Brain microvascular endothelial cell (primary cell): ENCODE measurements at regions not wholly inside any gene's neighbourhood (a gene's known extent, or its start where the extent isn't known, plus 50 kb on each side); places are given as distances from the start of the nearest gene placed in this dataset.

ENCODE experiments used
- DNase-seq: peaks from one replicate; pipeline ENCODE4 v3.0.0-alpha.2; 2020
- H3K27ac ChIP-seq: fragments of 250-450 bp; sonication (Bioruptor Pico); 2 replicates; pipeline ENCODE4 v1.5.1; 2020; ENCODE audit warnings: mild to moderate bottlenecking, moderate library complexity
- H3K27me3 ChIP-seq: fragments of 250-450 bp; sonication (Bioruptor Pico); replicated peaks from 2 replicates; pipeline ENCODE4 v1.5.1; 2020; ENCODE audit warnings: mild to moderate bottlenecking
- H3K36me3 ChIP-seq: fragments of 250-450 bp; sonication (Bioruptor Pico); replicated peaks from 2 replicates; pipeline ENCODE4 v1.5.1; 2020; ENCODE audit warnings: mild to moderate bottlenecking
- H3K4me3 ChIP-seq: 2 replicates; pipeline ENCODE4 v1.5.1; 2011; ENCODE audit warnings: low read depth, mild to moderate bottlenecking, control low read depth, low read length, moderate library complexity
- CTCF ChIP-seq: IDR thresholded peaks from 2 replicates; pipeline ENCODE4 v1.5.1; 2011; ENCODE audit warnings: low read depth, mild to moderate bottlenecking, moderate library complexity, low read length, control low read depth, inconsistent platforms; ENCODE audit errors: missing control alignments
- in situ Hi-C: cut with HindIII; loops from 2 replicates; pipeline ENCODE4 v1.10.0; 2017; ENCODE audit warnings: low sequenced_read_pairs, low pct_ligation_motif_present

- H3K36me3 ChIP-seq, result no peaks in the 10 kb centered on the region
- no peak for DNase-seq
- H3K27me3 ChIP-seq, result no peaks in the 10 kb centered on the region
- H3K27ac ChIP-seq, result no peak overlapping the region
- in situ Hi-C loops, result no loop called here
- no peak for TF ChIP-seq CTCF
- no peak overlapping the region for H3K4me3 ChIP-seq
These were observed 459.9 kb upstream of the EEF2KMT start for GRCh38 chr16:5557448-5557847.

GRCh38 chr16:5556158-5556810 lies 458.7 kb upstream of the EEF2KMT start:
- Histone ChIP-seq H3K27me3 (no peaks in the 10 kb centered on the region), H3K4me3 (no peak overlapping the region), H3K36me3 (no peaks in the 10 kb centered on the region), H3K27ac (no peak overlapping the region)
- no peak for DNase-seq
- TF ChIP-seq CTCF, result no peak
- in situ Hi-C loops, result no loop called here

- in situ Hi-C loops, result no loop called here
- DNase-seq, result no peak
These were observed 454.3 kb upstream of the EEF2KMT start for GRCh38 chr16:5551909-5552308.

GRCh38 chr16:5549802-5550201 lies 452.2 kb upstream of the EEF2KMT start:
- no peak overlapping the region for H3K27ac ChIP-seq
- no peak for TF ChIP-seq CTCF
- no peaks in the 10 kb centered on the region for H3K36me3 ChIP-seq
- no peak for DNase-seq
- in situ Hi-C loops, result no loop called here
- no peaks in the 10 kb centered on the region for H3K27me3 ChIP-seq
- no peak overlapping the region for H3K4me3 ChIP-seq

More at GRCh38 chr16:5551909-5552308, 454.3 kb upstream of the EEF2KMT start:
- H3K36me3 ChIP-seq, result no peaks in the 10 kb centered on the region
- H3K4me3 ChIP-seq, result no peak overlapping the region
- no peak overlapping the region for H3K27ac ChIP-seq
- TF ChIP-seq CTCF, result no peak
- no peaks in the 10 kb centered on the region for H3K27me3 ChIP-seq

GRCh38 chr16:5541356-5541755 lies 443.8 kb upstream of the EEF2KMT start:
- in situ Hi-C loops, result no loop called here
- no peak for DNase-seq
- Histone ChIP-seq H3K4me3 (no peak overlapping the region), H3K27ac (no peak overlapping the region), H3K36me3 (no peaks in the 10 kb centered on the region), H3K27me3 (no peaks in the 10 kb centered on the region)
- TF ChIP-seq CTCF, result no peak

GRCh38 chr16:5537347-5537746 lies 439.8 kb upstream of the EEF2KMT start:
- Histone ChIP-seq H3K27ac (no peak overlapping the region), H3K27me3 (no peaks in the 10 kb centered on the region), H3K36me3 (no peaks in the 10 kb centered on the region), H3K4me3 (no peak overlapping the region)
- no peak for DNase-seq
- TF ChIP-seq CTCF, result no peak
- in situ Hi-C loops, result no loop called here
